ENCODE measurements at regions not wholly inside any gene's neighbourhood (a gene's known extent, or its start where the extent isn't known, plus 50 kb on each side); places are given as distances from the start of the nearest gene placed in this dataset.

DNA sequence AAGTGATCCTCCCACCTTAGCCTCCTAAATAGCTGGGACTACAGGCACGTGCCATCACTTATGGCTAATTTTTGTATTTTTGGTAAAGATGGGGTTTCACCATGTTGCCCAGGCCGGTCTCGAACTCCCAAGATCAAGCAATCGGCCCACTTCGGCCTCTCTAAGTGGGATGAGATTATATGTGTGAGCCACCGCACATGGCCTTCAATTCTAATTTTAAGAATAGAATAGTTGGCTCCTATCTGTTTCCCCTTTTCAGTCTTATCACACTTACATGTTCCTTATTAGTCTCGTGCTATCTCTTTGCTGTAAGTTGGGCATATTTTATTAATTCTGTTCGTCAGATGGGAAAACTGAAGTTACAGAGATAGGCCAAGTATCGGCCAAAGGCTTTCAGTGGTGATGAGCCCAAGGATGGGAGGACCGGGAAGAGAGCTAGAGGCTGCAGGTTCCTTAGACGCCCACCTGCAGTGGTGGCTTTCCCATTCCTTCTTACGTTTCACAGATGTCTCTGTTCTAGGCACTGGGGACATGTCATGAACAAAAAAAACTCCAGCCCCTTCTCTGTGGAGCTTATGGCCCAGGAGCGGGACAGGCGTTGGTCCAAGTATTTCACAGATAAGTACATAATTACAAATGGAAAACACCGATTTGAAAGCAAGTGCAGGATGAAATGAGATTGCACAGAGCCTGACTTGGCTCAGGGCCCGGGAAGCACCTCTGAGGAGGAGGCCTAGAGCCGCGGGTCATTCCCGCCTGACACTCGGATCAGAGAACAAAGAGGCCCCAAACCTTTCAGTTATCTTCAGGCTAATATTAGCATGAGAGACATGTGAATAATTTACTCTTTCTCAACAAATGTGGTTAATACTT, 91.1 kb upstream of the KLF13 start:
- WGBS, 2 donors = 35 to 41% methylated on average over 20 of the region's 20 CpGs
- Histone ChIP-seq H3K4me1 (peaks cover 12 to 50% (median 37%) of the 10 kb centered on the region in 9 donors), H3K27ac (peak overlapping the region; percentile 69 to 97 (median 85)), H3K27me3 (no peaks in the 10 kb centered on the region), H3K36me3 (no peaks in the 10 kb centered on the region), H3K9me3 (no peaks in the 10 kb centered on the region), H3K4me3 (peak overlapping the region in 3 of 10 donors; percentile 18 to 30 (median 20))
- TF ChIP-seq, protein P1, sequence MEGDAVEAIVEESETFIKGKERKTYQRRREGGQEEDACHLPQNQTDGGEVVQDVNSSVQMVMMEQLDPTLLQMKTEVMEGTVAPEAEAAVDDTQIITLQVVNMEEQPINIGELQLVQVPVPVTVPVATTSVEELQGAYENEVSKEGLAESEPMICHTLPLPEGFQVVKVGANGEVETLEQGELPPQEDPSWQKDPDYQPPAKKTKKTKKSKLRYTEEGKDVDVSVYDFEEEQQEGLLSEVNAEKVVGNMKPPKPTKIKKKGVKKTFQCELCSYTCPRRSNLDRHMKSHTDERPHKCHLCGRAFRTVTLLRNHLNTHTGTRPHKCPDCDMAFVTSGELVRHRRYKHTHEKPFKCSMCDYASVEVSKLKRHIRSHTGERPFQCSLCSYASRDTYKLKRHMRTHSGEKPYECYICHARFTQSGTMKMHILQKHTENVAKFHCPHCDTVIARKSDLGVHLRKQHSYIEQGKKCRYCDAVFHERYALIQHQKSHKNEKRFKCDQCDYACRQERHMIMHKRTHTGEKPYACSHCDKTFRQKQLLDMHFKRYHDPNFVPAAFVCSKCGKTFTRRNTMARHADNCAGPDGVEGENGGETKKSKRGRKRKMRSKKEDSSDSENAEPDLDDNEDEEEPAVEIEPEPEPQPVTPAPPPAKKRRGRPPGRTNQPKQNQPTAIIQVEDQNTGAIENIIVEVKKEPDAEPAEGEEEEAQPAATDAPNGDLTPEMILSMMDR (IDR thresholded peaks at IDR 0.05) = no peak
- DNase-seq (peak; percentile 80 to 82), ATAC-seq (peak; percentile 59 to 89 (median 81))
- intact Hi-C loops (cut with DNase I) = loop anchor here in 7 of 10 donors (1.0 to 10.0 kb wide), 5 partner anchors 19 to 92 kb away; partner anchors contain the start of gene KLF13 (in 3 of the 7)

DNA sequence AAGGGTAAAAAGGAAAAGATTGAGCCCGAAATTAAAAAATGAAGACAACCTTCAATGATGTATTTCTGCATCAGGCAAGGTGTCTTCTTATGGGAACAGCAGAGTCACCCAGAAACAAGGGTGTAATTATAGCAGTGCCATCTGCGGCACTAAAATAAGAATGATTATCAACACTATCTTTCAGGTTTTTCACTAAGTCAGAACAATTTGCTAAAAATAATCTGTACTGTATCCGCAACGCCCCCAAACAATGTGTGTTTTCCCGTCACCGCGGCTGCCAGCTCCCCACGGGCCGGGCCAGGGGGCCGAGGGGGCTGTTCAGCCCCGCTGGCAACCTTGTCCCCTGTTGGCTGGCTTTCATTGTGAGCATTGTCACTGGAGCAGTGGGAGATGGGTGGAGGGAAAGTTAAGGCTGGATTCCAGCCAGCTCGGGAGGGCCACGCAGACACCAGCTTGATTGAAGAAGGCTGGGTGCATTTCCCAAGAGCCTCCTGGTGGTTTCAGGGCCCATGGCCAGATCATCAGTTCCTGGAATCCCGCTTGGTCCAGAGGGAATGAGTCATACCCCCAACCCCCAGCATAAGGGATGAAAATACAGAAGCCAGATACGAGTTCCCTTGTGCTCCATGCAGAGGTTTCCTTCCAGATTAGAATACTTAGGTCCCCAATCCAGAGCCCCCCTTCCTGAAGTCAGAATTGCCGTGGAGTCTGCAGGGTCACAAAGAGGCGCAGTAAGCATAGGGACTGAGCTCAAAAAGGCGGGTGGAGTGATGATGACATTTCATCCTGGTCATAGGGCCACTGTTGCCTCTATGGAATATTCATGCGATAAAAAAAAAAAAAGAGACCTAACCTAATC, 90.2 kb upstream of the KLF13 start:
- TF ChIP-seq, protein P1 (IDR thresholded peaks at IDR 0.05) = no peak

DNA sequence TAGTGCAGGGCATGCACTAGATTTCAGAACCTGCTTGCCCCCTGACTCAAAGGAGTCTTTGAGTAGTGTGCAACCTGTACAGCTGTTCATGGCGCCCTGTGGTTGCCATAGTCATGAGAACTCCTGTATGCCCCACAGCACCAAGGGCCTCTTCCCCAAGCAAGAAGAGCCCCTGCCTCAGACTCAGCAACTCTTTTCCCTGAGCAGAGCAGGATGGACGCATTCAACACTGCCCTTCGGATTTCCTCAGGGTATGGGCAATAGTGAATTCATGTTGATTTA, 89.7 kb upstream of the KLF13 start:
- Histone ChIP-seq H3K4me3 (peak overlapping the region in 1 of 10 donors; percentile 30), H3K27me3 (no peaks in the 10 kb centered on the region), H3K4me1 (peaks cover 12 to 50% (median 37%) of the 10 kb centered on the region in 9 donors), H3K36me3 (no peaks in the 10 kb centered on the region), H3K9me3 (no peaks in the 10 kb centered on the region), H3K27ac (peak overlapping the region; percentile 69 to 97 (median 85))
- no peak for DNase-seq
- intact Hi-C loops (cut with DNase I) = loop anchor here in 5 of 10 donors (5.0 to 10.0 kb wide), 3 partner anchors 68 to 90 kb away; partner anchors contain the start of gene KLF13 (in 3 of the 5)
- WGBS, 2 donors = 72 to 77% methylated on average over 3 of the region's 3 CpGs
- ATAC-seq = peak in 3 of 8 donors; percentile 3 to 4 (median 3)
- TF ChIP-seq, protein P1 (IDR thresholded peaks at IDR 0.05) = no peak

More for the DNA sequence above, 90.2 kb upstream of the KLF13 start:
- DNase-seq (peak; percentile 74 to 92), ATAC-seq (peak; percentile 84 to 96 (median 94))
- peak overlapping the region in 5 of 10 donors; percentile 14 to 30 (median 20) for H3K4me3 ChIP-seq
- WGBS, 2 donors = 6 to 10% methylated on average over 19 of the region's 19 CpGs
- intact Hi-C loops (cut with DNase I) = loop anchor here in 6 of 10 donors (1.0 to 10.0 kb wide), 4 partner anchors 20 to 91 kb away; partner anchors contain the start of gene KLF13 (in 3 of the 6)
- H3K27me3 ChIP-seq = no peaks in the 10 kb centered on the region
- H3K9me3 ChIP-seq = no peaks in the 10 kb centered on the region
- H3K36me3 ChIP-seq = no peaks in the 10 kb centered on the region
- peaks cover 12 to 50% (median 37%) of the 10 kb centered on the region in 9 donors for H3K4me1 ChIP-seq
- peak overlapping the region; percentile 69 to 97 (median 85) for H3K27ac ChIP-seq

DNA sequence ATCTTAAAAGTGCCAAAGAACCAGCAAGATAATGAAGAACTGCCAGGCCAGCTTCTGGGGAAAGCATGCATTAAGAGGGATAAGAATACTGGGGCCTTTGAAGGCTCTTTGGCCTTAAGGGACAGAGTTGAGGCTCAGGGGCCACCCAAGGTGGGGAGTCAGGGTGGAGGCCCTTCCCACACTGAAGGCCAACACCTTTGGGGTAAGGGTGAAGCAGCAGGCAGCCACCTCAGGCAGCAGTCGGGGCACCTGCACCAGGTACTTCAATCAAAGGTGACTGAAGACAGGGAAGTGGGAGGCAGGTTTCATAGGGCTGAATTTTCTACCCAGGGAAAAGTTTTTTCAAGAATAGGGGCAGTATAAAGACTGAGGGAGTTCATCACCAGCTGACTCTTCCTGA, 87.7 kb upstream of the KLF13 start:
- TF ChIP-seq, protein P1 (IDR thresholded peaks at IDR 0.05) = no peak
- Histone ChIP-seq H3K27ac (peak overlapping the region in 5 of 10 donors; percentile 27 to 37 (median 32)), H3K4me3 (no peak overlapping the region), H3K27me3 (no peaks in the 10 kb centered on the region), H3K9me3 (no peaks in the 10 kb centered on the region), H3K4me1 (peaks cover 12 to 50% (median 36%) of the 10 kb centered on the region in 9 donors), H3K36me3 (no peaks in the 10 kb centered on the region)
- no peak for ATAC-seq
- WGBS, 2 donors = 78 to 79% methylated on average over 1 of the region's 1 CpG
- no peak for DNase-seq
- intact Hi-C loops (cut with DNase I) = loop anchor here in 5 of 10 donors (5.0 to 10.0 kb wide), 3 partner anchors 66 to 88 kb away; partner anchors contain the start of gene KLF13 (in 3 of the 5)
